DMS 273 (cell line): ENCODE measurements at regions not wholly inside any gene's neighbourhood (a gene's known extent, or its start where the extent isn't known, plus 50 kb on each side); places are given as distances from the start of the nearest gene placed in this dataset.
A peak's percentile ranks its signal among the peaks of the same experiment; 100 is the strongest.

Source experiments
- DNase-seq: peaks from one replicate; lab custom pipeline; 2025; ENCODE audit not compliant: unreplicated experiment; lab: John Stamatoyannopoulos, UW

GRCh38 chr9:16153741-16154140 is 600.9 kb downstream of the CCDC171 start:
- no peak for DNase-seq

GRCh38 chr9:16154521-16155078 is 601.8 kb downstream of the CCDC171 start:
- DNase-seq: peak; percentile 93

GRCh38 chr9:16155878-16156277 is 603.0 kb downstream of the CCDC171 start:
- DNase-seq: no peak

GRCh38 chr9:16157216-16157615 is 604.4 kb downstream of the CCDC171 start:
- DNase-seq: no peak

- no peak for DNase-seq
These were observed 604.8 kb downstream of the CCDC171 start for GRCh38 chr9:16157651-16158050.

GRCh38 chr9:16158093-16158492 is 605.2 kb downstream of the CCDC171 start:
- DNase-seq: no peak

- DNase-seq: no peak
These were observed 608.6 kb downstream of the CCDC171 start for GRCh38 chr9:16161483-16161882.

GRCh38 chr9:16170119-16170518 is 617.3 kb downstream of the CCDC171 start:
- no peak for DNase-seq

GRCh38 chr9:16171911-16172310 is 619.1 kb downstream of the CCDC171 start:
- DNase-seq: no peak

- no peak for DNase-seq
These were observed 620.0 kb downstream of the CCDC171 start for GRCh38 chr9:16172796-16173195.

GRCh38 chr9:16174915-16175314 is 622.1 kb downstream of the CCDC171 start:
- DNase-seq: no peak

GRCh38 chr9:16175461-16175860 is 622.6 kb downstream of the CCDC171 start:
- DNase-seq: no peak

GRCh38 chr9:16178294-16178693 is 625.5 kb downstream of the CCDC171 start:
- DNase-seq: no peak

GRCh38 chr9:16179566-16179965 is 626.7 kb downstream of the CCDC171 start:
- peak; percentile 58 for DNase-seq

GRCh38 chr9:16180091-16180490 is 627.2 kb downstream of the CCDC171 start:
- DNase-seq: no peak

- DNase-seq: no peak
These were observed 627.7 kb downstream of the CCDC171 start for GRCh38 chr9:16180546-16180945.

GRCh38 chr9:16181539-16181938 is 628.7 kb downstream of the CCDC171 start:
- DNase-seq: no peak

GRCh38 chr9:16182784-16183183 is 629.9 kb downstream of the CCDC171 start:
- DNase-seq: no peak

GRCh38 chr9:16184964-16185646 is 632.3 kb downstream of the CCDC171 start:
- DNase-seq: no peak

- no peak for DNase-seq
These were observed 638.3 kb downstream of the CCDC171 start for GRCh38 chr9:16191191-16191590.

GRCh38 chr9:16191691-16192402 is 639.0 kb downstream of the CCDC171 start:
- DNase-seq: peak; percentile 91

- DNase-seq: no peak
These were observed 639.7 kb downstream of the CCDC171 start for GRCh38 chr9:16192403-16193017.
